GM19351 (cell line): ENCODE measurements at regions not wholly inside any gene's neighbourhood (a gene's known extent, or its start where the extent isn't known, plus 50 kb on each side); places are given as distances from the start of the nearest gene placed in this dataset.

Experiments
- ATAC-seq: cut with Tn5 transposase; IDR thresholded peaks from one replicate; pipeline ENCODE4 v1.9.1; 2021; ENCODE audit warnings: mild to moderate bottlenecking, moderate library complexity; ENCODE audit not compliant: unreplicated experiment

DNA sequence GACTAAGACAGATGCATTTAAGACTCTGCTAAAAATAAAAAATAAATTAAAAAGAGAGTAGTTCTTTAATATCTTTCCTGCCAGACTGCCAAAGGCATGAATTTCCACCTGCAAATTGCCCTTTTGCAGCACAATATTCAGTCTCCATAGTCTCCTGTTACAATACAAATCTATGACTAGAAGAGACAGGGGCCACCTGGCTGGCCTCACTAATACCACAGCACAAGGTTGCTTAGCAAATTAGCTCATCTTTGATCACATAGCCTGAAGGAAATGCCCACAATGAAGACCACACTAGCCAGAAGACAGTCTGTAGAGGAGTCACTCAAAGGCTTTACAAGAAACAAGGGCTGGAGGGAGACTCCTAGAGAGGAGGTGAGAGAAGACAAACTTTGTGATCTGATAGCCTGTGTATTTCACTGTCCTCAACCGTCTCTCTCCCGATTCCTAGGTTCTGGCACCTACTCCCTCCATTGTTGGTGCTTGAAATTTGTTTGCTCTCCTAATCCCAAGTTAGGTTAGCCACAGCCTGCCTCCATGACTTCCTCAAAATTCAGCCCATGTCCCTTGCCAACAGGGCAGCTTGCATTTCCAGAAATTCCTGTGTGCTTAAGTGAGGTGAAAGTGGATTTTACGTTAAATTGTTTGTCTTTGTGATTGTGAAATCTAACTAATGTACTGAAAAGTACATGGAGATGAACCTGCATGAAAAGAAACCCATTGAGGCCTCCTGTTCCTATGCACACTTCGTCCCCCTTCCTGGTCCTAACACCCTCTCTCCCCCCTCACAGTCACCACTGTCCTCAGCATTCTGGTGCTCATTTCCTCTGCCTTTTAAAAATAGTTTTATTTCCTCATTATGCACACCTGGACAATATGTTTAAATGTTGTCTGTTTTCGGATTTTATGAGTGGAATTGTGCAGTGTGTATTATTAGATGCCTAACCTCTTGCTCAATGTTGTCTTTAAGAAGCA, 88.7 kb upstream of the PLXNC1 start:
- no peak for ATAC-seq

GRCh38 chr12:94062194-94062593, 86.2 kb upstream of the PLXNC1 start:
- no peak for ATAC-seq

DNA sequence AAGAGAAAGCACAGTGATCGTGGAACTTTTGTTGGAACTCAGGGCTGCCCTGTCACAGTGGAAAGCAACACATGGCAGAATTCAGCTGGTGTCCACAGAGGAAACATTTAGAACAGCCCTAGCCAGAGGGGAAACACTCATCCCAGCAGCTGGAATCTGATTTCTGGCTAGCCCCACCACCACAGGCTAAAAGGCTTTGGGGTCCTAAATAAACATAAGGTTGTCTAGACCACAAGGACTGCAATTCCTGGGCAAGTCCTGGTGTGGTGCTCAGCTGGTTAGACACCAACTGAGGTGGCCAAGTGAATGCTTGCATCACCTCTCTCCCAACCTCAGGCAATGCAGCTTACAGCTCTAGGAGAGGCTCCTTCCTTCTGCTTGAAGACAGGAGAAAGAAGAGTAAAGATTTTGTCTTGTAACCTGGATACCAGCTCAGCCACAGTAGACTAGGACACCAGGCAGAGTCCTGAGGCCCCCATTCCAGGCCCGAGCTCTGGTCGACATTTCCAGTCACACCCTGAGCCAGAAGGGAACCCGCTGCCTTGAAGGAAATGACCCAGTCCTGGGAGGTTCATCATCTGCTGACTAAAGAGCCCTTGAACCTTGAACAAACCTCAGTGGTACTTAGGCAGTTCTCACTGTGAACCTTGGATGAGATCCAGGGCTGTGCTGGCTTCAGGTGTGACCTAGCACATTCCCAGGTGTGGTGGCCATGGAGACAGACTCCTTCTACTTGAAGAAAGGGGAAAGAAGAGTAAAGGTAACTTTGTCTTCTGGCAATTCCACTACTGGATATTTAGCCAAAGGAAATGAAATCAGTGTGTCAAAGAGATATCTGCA, 85.4 kb upstream of the PLXNC1 start:
- ATAC-seq = no peak

DNA sequence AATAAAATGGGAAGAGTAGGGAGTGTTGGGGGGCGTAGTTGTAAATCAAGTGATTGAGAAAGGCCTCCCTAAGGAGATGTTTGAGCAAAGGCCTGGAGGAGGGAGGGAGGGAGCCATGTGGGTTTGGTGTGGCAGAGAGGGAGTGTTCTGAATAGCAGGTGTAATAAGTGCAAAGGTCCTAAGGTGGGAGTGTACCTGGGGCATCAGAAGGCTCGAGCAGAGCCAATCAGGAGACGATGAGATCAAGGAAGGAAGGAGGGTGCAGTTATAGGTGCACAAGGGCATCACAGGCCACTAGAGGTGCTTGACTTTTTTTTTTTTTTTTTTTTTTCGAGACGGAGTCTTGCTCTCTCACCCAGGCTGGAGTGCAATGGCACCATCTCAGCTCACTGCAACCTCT, 77.9 kb upstream of the PLXNC1 start:
- no peak for ATAC-seq

- ATAC-seq = no peak
These were observed 77.1 kb upstream of the PLXNC1 start for GRCh38 chr12:94071258-94071657.

DNA sequence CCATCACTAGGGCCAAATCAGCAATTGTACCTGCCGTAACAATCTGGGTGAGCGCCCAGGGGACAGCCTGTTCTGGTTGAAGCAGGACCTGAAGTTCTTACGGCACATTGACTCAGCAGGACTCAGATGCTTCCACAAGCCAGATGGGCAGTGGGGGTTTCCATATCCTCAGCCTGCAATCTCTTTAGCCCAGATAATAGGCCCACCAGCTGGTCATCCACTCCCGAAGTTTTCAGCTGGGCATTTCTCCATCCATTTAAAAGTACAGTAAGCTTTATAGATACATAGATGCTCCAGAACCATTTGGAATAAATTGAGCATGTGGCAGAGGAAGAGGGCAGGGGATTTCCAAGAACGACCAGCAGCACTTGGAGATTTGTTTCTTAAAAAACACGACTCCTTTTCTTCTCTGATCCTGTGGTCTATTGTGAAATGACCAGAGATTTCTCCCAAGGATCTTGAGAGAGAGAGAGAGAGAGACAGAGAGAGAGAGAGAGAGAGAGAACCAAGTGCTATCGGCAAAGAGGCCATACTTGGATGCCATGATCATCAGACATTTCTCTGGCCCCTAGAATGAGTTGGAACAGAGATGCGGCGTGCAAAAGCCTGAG, 74.8 kb upstream of the PLXNC1 start:
- no peak for ATAC-seq

DNA sequence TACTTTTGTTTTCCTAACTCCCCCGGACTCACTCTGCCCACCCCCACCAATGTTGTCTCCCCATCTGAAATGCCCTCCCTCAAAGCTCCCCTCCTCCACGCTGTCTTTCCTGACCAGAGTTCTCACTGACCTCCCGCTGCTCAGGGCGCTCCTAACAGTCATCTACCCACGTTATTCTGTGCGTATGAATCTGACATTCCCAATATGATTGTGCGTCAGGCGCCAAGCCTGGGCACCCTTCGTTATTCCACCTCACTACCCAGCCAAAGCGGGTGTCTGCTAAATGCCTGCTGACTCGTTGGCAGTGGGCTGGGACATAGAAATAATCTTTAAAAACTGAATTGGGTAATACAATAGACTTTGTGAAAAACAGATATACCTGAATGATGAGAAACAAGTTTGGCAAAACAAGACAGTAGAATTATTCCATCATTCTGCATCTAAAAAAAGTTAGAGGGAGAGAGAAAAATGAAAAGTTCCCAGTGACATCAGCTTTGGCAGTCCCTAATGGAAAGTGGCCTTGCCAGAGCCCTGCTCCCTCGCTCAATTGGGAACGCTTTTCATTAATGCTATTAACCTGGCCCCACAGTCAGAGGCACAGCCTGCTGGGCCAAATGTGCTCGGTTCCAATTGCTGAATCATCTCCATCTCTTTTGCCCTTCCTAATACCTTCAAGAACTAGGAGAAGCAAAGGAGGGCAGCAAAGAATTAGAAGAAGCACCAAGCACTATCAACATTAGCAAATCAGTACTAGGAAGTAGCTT, 74.0 kb upstream of the PLXNC1 start:
- ATAC-seq = no peak

- ATAC-seq = no peak
These were observed 73.3 kb upstream of the PLXNC1 start for GRCh38 chr12:94074980-94075629.

DNA sequence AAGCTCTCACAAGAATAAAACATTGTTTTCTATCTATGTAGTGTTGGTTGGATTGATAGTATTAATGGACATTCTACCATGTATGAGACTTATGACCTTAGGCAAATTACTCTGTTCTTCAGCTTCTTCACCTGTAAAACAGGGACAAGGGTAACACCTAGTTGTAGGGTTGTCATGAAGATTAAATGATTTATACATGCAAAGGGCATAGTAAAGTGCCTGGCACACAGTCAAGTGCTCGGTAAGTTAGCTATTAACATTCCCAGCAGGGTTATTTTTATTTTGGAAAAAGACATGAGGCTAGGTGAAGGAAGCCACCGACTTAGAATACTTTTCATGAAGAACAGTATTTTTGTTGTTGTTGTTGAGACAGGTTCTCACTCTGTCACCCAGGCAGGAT, 71.2 kb upstream of the PLXNC1 start:
- no peak for ATAC-seq

- no peak for ATAC-seq
These were observed 70.1 kb upstream of the PLXNC1 start for GRCh38 chr12:94078138-94078723.

GRCh38 chr12:94078736-94079509, 69.5 kb upstream of the PLXNC1 start:
- no peak for ATAC-seq

DNA sequence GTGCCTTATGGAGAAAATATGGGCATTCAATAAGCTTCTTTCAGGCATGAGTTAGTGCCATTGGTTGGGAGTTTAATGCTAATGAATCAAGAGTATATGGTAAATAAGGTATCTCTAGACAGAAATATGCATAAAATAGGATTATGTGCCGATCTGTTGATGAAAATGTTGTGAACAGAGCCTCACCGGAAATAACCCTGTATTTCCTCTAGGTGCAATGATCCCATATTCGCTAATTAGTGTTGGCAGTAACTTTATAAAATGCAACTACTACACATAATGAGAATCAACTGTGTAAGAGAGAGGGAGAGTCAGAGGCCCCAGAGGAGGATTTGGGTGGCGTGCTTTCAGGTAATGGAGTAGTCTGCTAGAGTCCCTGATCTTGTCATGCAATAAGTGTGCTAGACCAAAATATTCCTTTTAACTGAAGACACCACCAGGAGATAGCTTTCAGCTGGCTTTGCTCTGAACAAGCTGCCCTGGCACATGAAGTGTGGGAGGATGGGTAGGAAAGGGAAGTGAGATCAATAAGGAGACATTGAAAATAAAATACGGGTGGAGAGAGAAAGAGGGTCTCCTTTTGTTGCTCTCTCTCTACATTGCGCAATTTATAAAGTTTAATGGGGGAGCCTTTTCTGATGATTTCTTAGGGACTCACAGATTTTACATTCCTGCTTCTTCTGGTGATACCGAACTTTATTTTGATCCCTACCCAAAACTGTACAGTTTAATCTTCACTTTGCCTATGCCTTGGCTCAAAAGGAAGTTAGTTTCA, 68.6 kb upstream of the PLXNC1 start:
- no peak for ATAC-seq

- ATAC-seq = no peak
These were observed 67.9 kb upstream of the PLXNC1 start for GRCh38 chr12:94080341-94081009.

DNA sequence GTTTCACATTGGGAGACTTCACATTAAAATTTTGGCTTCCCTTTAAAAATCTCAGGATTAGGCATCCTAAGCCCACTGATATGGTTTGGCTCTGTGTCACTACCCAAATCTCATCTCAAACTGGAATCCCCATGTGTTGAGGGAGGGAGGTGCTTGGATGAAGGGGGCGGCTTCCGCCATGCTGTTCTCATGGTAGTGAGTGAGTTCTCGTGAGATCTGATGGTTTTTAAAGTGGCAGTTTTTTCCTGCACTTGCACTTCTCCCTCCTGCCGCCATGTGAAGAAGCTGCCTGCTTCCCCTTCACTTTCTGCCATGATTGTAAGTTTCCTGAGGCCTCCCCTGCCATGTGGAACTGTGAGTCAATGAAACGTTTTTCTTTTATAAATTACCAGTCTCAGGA, 65.7 kb upstream of the PLXNC1 start:
- ATAC-seq = no peak

GRCh38 chr12:94089891-94090290, 58.5 kb upstream of the PLXNC1 start:
- no peak for ATAC-seq

- ATAC-seq = no peak
These were observed 56.8 kb upstream of the PLXNC1 start for GRCh38 chr12:94091624-94092023.

DNA sequence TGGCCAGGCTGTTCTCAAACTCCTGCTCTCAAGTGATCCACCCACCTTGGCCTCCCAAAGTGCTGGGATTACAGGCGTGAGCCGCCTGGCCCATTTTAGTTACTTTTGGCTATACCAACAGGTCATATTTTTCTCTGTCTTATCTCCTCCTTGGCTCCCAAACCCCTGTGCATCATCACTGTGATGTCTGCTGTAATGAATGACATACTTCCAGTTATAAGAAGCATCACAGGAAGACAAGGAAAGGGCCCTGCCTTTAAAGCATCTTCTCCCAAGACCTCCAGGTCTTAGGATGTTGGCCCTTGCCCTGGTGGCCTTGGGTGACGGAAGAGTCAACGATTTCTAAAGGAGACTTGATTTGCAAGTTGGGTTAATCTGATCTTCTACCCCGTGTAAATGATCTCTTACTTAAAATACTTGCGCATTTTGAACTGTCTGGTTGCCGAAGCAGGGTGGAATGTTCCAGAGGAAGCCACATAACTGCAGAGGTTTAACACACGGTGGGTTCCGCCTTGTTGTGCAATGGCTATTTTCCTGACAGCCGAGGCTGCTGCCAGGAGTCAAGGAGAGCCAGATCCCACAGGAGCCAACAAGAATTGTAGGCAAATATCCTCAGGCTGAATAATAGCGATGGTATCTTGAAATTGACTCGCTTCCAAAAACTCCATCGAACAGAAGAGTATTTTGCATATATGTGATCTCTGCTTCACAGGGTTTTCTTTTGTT, 55.7 kb upstream of the PLXNC1 start:
- no peak for ATAC-seq
